Thoracic aorta (tissue), 2 donors: ENCODE measurements at regions not wholly inside any gene's neighbourhood (a gene's known extent, or its start where the extent isn't known, plus 50 kb on each side); places are given as distances from the start of the nearest gene placed in this dataset.
A peak's percentile ranks its signal among the peaks of the same experiment; 100 is the strongest.
"Not testable (repeated sequence)": the region's sequence is repeated elsewhere in the genome, so short reads cannot be mapped to it uniquely, and the experiment has no call there.

Source experiments
- ATAC-seq: fragments of 150-250 bp; one replicate; pipeline ENCODE4 v1.8.0; 2017; ENCODE audit warnings: low read depth; ENCODE audit not compliant: insufficient number of reproducible peaks, low FRiP score
- DNase-seq: peaks from one replicate; pipeline ENCODE4 v3.0.0-alpha.2; 2020; ENCODE audit warnings: low spot score
- H3K27ac ChIP-seq, 2 donors: fragments of 200-600 bp; sonication (generic); 1 replicate in 1 of 2; 2 replicates in 1 of 2; pipeline ENCODE4 v1.5.1; 2016; ENCODE audit warnings: mild to moderate bottlenecking in 2 of 2, moderate library complexity in 2 of 2
- H3K27me3 ChIP-seq: fragments of 200-600 bp; sonication (generic); replicated peaks from 2 replicates; pipeline ENCODE4 v1.6.0; 2016; ENCODE audit warnings: mild to moderate bottlenecking; ENCODE audit not compliant: insufficient read depth
- H3K36me3 ChIP-seq: fragments of 200-600 bp; sonication (generic); one replicate; pipeline ENCODE4 v1.5.1; 2016
- H3K4me1 ChIP-seq, 2 donors: fragments of 200-600 bp; sonication (generic); 1 replicate in 1 of 2; 2 replicates in 1 of 2; pipeline versions ENCODE4 v1.5.1 to v1.6.0; 2016; ENCODE audit warnings: low read depth in 2 of 2, mild to moderate bottlenecking in 1 of 2; ENCODE audit not compliant: control insufficient read depth in 1 of 2
- H3K4me3 ChIP-seq: fragments of 200-600 bp; sonication (generic); 2 replicates; pipeline ENCODE4 v1.5.1; 2016; ENCODE audit warnings: mild to moderate bottlenecking
- H3K9me3 ChIP-seq: fragments of 200-600 bp; sonication (generic); 2 replicates; pipeline ENCODE4 v1.5.1; 2016
- TF ChIP-seq, protein P1 (sequence below): fragments of 200-600 bp; sonication (generic); IDR thresholded peaks from one replicate; pipeline ENCODE4 v1.5.1; 2019; ENCODE audit warnings: antibody characterized with exemption

GRCh38 chr17:21573961-21574610, 118.2 kb upstream of the KCNJ18 start:
- DNase-seq (no peak), ATAC-seq (no peak)
- Histone ChIP-seq H3K9me3 (peaks cover 3% of the 10 kb centered on the region), H3K27ac (no peak overlapping the region), H3K36me3 (no peaks in the 10 kb centered on the region), H3K27me3 (no peaks in the 10 kb centered on the region), H3K4me1 (no peaks in the 10 kb centered on the region), H3K4me3 (peak overlapping the region; percentile 76)
- TF ChIP-seq, protein P1, sequence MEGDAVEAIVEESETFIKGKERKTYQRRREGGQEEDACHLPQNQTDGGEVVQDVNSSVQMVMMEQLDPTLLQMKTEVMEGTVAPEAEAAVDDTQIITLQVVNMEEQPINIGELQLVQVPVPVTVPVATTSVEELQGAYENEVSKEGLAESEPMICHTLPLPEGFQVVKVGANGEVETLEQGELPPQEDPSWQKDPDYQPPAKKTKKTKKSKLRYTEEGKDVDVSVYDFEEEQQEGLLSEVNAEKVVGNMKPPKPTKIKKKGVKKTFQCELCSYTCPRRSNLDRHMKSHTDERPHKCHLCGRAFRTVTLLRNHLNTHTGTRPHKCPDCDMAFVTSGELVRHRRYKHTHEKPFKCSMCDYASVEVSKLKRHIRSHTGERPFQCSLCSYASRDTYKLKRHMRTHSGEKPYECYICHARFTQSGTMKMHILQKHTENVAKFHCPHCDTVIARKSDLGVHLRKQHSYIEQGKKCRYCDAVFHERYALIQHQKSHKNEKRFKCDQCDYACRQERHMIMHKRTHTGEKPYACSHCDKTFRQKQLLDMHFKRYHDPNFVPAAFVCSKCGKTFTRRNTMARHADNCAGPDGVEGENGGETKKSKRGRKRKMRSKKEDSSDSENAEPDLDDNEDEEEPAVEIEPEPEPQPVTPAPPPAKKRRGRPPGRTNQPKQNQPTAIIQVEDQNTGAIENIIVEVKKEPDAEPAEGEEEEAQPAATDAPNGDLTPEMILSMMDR = no peak

DNA sequence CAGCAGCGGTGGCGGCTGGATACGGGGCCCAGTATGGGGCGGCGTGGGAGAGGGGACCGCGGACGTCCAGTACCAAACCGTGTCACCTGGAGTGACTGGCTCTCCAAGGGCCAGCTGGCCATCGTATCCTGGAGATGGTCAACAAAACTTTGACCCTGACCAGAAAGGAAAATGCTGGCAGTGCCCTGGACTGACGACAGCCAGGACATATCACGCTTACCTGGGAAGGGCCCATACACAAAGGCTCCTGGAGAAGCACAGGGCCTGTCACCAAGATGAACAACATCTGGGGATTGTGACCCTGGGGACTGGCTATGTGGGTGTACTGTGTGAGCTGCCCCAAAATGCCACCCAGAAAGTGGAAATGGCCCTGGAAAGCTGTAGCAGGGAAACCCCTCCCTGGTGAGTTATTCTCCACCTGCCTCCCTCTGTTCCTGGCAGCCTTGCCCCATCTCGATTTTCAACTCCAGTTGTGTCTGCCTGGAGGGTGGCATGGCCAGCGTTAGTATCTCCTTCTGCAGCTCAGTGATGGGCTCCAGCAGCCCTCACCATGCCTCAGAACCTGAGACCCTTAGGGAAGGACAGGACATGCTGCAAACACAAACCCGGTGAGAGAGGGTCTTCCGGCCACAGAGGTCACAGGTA, 117.6 kb upstream of the KCNJ18 start:
- not testable (repeated sequence) for H3K4me1 ChIP-seq, ATAC-seq, H3K9me3 ChIP-seq, DNase-seq, H3K27me3 ChIP-seq, H3K36me3 ChIP-seq, H3K27ac ChIP-seq
- H3K4me3 ChIP-seq = peak overlapping the region; percentile 76

DNA sequence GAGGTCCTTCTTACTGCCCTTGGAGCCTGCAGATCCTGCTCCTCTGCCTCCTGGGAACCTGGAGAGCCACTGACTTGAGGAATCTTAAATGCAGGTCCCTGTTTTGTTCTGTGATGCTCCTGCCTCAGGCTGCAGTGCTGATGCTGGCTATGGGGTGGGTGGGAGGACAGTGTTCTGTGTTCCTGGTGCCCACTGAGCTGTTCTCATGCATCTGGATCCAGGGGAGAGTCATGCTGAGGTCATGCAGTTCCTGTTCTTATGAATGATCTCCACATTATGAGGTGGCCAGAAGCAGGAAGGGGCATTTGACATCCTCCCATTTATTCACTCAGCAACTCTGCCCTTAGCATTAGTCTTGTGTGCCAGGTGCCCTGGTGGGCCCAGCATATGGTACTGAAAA, 113.5 kb upstream of the KCNJ18 start:
- not testable (repeated sequence) for H3K4me3 ChIP-seq, DNase-seq, ATAC-seq, H3K27me3 ChIP-seq, H3K36me3 ChIP-seq, H3K9me3 ChIP-seq, H3K27ac ChIP-seq, H3K4me1 ChIP-seq

GRCh38 chr17:21592774-21593173, 99.5 kb upstream of the KCNJ18 start:
- ATAC-seq (no peak), DNase-seq (no peak)
- TF ChIP-seq, protein P1 = no peak
- Histone ChIP-seq H3K27me3 (no peaks in the 10 kb centered on the region), H3K9me3 (no peaks in the 10 kb centered on the region), H3K27ac (no peak overlapping the region), H3K4me3 (no peak overlapping the region), H3K36me3 (no peaks in the 10 kb centered on the region), H3K4me1 (no peaks in the 10 kb centered on the region)

- ATAC-seq, H3K36me3 ChIP-seq, H3K4me1 ChIP-seq, H3K4me3 ChIP-seq, H3K9me3 ChIP-seq, H3K27me3 ChIP-seq, DNase-seq, H3K27ac ChIP-seq: not testable (repeated sequence)
Measured at GRCh38 chr17:21593452-21594105, 98.7 kb upstream of the KCNJ18 start.

GRCh38 chr17:21595086-21595485, 97.2 kb upstream of the KCNJ18 start:
- TF ChIP-seq, protein P1 = no peak
- ATAC-seq (no peak), DNase-seq (no peak)
- Histone ChIP-seq H3K27me3 (no peaks in the 10 kb centered on the region), H3K9me3 (no peaks in the 10 kb centered on the region), H3K4me3 (no peak overlapping the region), H3K27ac (no peak overlapping the region), H3K4me1 (no peaks in the 10 kb centered on the region), H3K36me3 (no peaks in the 10 kb centered on the region)
